ENCODE measurements at regions not wholly inside any gene's neighbourhood (a gene's known extent, or its start where the extent isn't known, plus 50 kb on each side); places are given as distances from the start of the nearest gene placed in this dataset.

DNA sequence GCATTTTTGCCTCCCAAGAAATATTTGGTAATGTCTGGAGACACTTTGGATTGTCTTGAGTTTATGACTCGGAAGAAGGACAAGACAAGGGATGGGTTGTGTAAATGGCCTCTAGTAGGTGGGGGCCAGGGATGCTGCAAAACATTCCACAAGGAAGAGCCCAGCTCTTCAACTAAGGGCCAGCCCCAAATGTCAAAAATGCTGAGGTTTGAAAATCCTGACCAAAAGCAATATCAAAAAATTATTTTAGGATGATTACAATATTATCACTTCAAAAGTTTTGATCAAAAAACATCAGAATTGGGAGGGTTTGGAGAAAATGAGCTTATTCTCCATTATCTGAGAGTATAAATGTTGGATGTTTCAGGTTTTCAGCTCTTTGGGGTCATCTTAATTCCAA is 248.9 kb upstream of the SLC24A2 start:
- DNase-seq = no peak

- DNase-seq = no peak
Measured at GRCh38 chr9:20033511-20033910, 244.7 kb upstream of the SLC24A2 start.

DNA sequence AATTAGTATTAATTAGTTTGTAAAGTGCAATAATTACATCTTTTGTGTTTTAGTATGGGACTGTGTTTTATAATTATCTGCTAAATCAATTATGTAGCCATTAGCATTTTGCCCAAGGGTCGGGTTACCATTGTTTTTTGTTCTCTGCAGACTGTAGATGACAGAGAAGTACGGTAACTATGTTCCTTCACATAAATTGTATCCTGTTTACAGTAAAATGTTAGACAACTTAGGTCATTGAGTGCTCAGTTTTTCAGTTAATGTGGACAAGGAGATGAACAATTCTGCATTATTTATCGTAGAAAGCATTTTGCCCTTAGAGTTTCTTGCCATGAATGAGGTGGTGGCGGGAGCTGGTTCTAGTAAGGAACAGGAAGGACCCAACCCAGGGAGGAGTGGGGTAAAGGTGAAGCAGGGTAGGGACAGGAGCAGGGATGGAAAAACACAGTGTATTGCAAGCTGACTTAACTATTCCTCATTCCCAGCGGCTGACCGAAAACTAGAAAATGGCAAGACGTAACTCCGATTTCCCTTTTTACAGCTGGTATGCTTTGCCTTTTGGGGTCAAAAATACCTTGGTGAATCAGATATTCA is 243.7 kb upstream of the SLC24A2 start:
- DNase-seq = no peak

DNA sequence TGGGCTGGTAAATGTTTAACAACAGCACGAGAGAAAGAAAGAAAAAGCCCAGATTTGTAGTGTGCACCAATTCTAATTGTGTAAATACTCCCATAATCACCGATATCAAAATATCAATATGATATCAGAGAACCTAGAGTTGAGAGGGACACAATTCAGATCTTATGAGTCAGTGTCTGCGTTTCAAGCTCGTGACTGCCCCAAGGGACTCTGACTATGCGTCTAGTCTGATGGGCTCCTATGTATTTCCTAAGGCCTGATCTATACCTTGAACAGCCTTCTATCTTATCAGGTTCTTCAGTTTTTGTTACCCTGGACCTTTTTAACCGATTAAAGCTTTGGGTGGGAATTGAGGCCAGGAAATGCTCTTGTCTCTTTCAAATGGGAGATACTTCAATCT is 243.0 kb upstream of the SLC24A2 start:
- DNase-seq = no peak

GRCh38 chr9:20030671-20031070 is 241.8 kb upstream of the SLC24A2 start:
- DNase-seq = no peak

GRCh38 chr9:20030221-20030620 is 241.4 kb upstream of the SLC24A2 start:
- DNase-seq = no peak

GRCh38 chr9:20028849-20029231 is 240.0 kb upstream of the SLC24A2 start:
- DNase-seq = no peak

DNA sequence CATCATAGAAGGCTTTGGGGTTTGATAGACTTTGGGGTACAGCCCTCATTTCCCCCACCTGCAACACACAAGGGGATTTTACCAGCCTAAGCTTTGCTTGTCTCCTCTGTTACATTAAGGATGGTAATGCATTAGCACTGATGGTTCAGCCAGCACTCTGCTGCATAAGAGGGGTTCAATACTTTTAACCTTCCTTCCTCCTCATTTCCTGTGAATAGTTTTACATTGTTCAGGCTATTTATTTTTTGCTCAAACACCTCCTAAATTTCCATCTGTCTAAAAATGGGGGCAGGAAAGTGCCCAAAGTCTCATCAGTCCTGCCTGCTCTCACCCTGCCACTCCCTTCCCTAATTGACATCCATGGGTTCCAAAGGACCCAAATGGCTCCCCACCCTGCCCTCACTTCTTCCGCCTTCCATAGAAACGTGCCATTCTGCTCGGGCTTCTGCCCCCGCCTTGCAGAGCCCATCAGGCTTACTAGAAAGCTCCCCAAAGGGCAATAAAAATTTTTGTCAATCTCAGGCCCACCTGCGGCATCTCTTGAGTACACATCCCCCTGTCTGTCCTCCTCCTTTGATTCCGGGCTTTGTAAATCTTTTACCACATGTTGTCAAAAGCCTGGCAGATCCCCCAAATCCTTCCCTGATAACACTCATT is 239.5 kb upstream of the SLC24A2 start:
- no peak for DNase-seq

- DNase-seq = no peak
Measured at GRCh38 chr9:20023961-20024571, 235.2 kb upstream of the SLC24A2 start.

- DNase-seq = no peak
Measured at GRCh38 chr9:20023210-20023905, 234.5 kb upstream of the SLC24A2 start.

GRCh38 chr9:20022410-20022809 is 233.6 kb upstream of the SLC24A2 start:
- DNase-seq = no peak

GRCh38 chr9:20016611-20017010 is 227.8 kb upstream of the SLC24A2 start:
- no peak for DNase-seq

DNA sequence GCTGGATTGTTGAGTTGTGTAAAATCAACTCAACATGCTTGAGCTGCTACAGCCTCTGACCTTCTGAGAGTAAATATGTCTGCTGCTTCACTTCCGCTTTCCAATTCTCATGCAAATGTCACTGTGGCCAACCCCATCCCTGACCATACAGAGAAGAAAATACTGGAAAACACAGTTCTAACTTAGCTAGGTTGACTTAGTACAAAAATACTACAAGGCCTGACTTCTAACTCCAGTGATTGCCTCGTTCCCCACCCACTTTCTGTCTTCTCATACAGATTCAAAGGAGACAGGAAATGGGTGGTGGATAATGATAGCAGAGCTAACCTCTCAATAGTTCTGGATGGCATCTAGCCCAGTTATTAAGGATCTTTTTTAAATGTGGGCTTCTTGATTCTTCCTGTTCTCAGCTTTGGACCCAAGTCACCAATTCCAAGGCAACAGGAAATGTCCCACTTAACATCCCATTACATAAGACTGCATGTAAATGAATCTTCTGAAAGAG is 226.6 kb upstream of the SLC24A2 start:
- DNase-seq = no peak

DNA sequence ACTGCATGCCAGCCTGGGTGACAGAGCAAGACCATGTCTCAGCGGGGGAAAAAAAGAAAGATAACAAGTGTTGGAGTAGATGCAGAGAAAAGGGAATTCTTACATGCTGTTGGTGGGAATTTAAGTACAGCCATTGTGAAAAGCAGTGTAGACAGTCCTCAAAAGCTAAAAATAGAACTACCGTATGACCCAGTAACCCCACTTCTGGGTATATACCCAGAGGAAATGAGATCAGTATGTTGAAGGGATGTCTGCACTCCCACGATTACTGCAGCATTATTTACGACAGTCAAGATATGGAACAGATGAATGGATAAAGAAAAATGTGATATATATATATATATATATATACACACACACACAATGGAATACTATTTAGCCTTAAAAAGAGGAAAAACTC is 225.3 kb upstream of the SLC24A2 start:
- no peak for DNase-seq

GRCh38 chr9:20012232-20012631 is 223.4 kb upstream of the SLC24A2 start:
- DNase-seq = no peak

DNA sequence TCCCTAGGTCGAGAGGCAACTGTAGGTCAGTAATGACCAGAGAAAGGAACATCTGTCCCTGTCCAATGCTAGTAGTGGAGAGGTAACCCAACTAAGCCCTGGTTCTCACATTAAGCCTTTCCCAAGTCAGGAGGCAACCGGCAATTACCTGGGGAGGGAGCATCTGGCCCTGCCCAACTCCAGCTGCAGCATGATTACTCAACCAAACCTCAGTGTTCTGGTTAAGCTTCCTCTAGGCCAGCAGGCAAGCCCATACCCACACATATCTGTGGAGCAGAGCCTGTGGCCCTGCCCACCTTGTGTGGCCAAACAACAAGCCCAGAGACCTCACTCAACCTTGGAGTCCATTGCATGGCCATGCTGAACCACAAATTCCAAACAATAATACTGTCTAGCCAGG is 220.8 kb upstream of the SLC24A2 start:
- no peak for DNase-seq

- DNase-seq = no peak
Measured at GRCh38 chr9:20002011-20002410, 213.2 kb upstream of the SLC24A2 start.

DNA sequence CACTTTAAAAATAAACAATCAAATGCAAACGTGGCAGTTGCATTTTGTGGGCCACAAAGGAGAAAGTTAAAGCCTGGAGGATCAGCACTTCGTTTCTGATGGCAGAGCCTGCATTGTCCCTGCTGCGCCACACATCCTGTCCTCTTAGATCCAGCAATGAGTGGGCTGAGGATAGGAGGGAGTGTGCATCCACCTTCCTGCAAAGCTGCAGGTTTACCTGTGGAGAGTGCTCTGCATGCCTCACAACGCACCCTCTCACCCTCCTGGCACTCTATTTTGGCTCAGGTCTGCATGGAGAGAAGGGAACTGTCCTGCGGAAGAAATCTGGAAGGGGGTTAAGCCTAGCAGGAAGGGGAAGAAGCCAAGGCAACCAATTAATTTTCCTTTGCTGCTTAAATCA is 212.2 kb upstream of the SLC24A2 start:
- no peak for DNase-seq

DNA sequence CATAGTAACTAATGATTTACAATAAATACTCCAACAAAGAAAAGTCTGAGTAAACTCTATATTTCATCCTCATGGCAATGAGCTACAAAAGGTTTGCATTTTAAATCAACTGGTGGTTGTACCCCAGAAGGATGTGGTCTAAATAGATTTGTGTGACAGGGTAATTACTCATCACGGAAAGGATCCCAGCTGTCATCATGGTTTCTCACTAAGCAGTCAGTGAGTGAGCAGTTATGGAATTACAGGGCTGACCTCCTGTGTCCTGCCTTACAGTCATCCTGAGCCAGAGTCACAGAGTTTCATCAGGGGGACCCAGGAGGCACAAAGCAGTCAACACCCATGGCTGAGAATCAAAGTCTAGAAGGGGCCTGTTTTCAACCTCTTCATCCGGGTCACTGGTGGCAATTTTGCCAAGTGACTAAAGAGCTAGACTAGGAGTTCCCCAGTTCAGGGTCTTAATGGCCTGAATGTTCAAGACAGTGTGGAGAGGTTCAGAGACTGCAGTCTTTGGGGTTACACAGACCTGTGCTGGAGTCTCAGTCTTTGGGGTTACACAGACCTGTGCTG is 210.7 kb upstream of the SLC24A2 start:
- DNase-seq = no peak

GRCh38 chr9:19998823-19999455 is 210.1 kb upstream of the SLC24A2 start:
- no peak for DNase-seq

DNA sequence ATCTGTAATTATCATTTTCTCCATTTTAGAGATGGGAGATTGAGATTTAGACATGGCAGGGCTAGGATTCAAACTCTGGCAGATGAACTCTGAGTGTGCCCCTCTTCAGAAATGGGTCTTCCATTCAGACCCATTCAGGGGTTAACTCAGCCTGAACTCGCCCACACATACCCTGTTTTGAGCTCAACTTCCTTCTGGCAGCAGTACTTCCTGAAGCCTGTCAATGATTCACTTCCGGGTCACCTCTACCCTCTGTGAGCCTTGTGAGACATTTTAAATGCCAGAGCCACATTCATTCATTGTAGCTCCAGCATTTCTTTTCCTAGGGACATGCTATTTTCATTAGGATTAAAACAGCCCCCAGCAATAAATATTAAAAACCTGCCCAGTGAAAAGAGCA is 209.3 kb upstream of the SLC24A2 start:
- no peak for DNase-seq

GRCh38 chr9:19995619-19996018 is 206.8 kb upstream of the SLC24A2 start:
- no peak for DNase-seq

DNA sequence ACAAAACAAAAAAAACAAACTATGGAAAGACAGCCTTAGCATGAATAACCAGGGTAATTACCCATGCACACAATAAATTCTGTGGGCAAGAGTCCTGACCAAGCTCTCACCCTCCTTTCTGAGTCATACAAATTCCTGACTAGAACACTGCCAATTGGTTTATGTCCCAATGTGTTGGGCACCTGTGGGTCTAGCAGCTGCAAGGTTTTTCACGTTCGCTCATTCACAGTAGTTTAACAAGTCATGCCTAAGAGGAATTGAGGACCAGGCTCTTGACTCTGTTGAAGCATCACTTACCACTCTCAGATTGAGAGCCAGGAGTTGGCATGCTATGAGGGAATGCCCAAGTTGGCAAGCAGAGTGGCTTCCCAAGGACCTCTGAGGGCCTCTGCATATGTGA is 205.5 kb upstream of the SLC24A2 start:
- DNase-seq = peak; percentile 15

All from DMS79 (cell line).